Activated CD4-positive, CD25-positive, alpha-beta regulatory T cell (primary cell): ENCODE measurements at regions not wholly inside any gene's neighbourhood (a gene's known extent, or its start where the extent isn't known, plus 50 kb on each side); places are given as distances from the start of the nearest gene placed in this dataset.
"Not testable (repeated sequence)": the region's sequence is repeated elsewhere in the genome, so short reads cannot be mapped to it uniquely, and the experiment has no call there.

Source experiments
- DNase-seq, 4 experiments: peaks; one replicate each; lab custom pipeline; 2025; lab: John Stamatoyannopoulos, UW

GRCh38 chr14:37891500-37891899 is 296.1 kb downstream of the TTC6 start:
- not testable (repeated sequence) for DNase-seq

- no peak for DNase-seq
Measured at GRCh38 chr14:37894463-37894862, 299.0 kb downstream of the TTC6 start.

GRCh38 chr14:37899365-37899764 is 303.9 kb downstream of the TTC6 start:
- DNase-seq = no peak

DNA sequence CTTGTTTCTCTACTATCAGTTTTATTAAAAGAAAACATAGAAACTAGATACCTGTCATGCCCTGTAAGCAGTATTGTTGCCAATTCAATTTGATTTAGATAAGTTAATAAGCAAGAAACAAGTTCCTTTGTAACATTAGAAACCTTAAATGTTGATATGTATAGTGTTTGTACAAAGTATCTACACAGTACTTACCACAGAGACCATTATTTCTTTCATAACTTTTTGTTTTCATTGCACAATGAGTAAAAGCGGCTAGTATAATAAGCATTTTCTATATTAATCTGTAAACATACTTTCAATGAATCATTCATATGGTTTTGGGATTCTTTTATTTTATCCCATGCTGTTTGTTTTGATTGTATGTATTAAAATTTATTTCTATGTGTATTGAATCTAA is 305.1 kb downstream of the TTC6 start:
- no peak for DNase-seq

DNA sequence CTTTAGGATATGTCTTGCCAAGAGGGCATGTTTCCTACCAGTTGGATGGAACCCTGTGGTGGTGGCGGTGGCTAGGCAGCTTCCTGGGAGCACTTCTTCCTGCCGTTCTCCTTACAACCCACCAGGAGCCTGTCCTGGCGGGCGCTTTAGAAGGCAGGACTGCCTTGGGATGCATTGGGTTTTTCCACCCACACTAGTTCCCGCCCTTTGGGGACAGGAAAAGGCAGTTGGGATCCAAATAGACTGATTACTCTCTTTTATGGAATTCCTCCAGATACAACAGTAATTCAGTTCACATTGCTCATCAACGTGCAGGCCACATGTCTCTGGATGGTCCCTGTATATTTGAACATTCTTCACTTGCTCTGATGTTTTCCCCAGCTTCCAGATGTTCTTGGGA is 305.7 kb upstream of the SSTR1 start:
- no peak for DNase-seq

- DNase-seq = no peak
Measured at GRCh38 chr14:37903343-37904191, 304.1 kb upstream of the SSTR1 start.

DNA sequence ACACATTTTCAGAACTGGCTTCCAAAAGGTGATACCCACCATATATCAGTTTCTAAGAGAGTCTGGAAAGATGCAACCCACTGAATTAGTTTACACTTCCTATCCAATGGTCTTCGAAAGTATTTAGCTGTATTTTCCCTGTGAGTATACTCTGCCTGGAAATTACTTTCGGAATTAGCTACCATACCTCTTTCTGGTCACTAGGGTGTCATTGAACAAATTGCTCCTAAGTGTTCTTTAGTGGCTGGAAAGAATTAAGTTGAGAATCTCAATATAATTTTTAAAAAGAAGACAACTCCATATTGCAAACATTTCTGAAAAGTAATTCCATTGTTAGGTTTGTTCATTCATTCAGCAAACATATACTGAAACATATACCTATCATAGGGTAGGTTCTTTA is 283.1 kb upstream of the SSTR1 start:
- DNase-seq = no peak

DNA sequence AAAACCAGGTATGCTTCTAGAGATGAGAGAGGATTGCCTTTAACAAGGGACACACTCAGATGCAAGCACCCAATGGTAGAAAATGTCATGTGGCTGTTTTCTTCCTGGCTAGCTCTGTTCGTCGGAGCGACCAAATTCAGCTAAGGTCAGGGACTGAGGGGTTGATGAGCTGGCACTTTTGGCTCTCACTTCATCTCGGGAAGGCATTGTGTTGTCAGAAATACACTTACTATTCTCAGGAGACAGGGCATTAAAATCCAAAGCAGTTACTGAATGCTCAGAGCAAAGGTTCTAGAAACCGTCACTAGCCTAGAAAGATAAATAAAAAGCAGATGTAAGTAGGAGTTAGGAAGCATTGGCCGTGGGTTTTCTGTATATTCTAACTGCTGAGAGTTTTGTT is 275.7 kb upstream of the SSTR1 start:
- no peak for DNase-seq

- DNase-seq = no peak
Measured at GRCh38 chr14:37932481-37932880, 275.2 kb upstream of the SSTR1 start.

- DNase-seq = no peak
Measured at GRCh38 chr14:37936971-37937370, 270.7 kb upstream of the SSTR1 start.

DNA sequence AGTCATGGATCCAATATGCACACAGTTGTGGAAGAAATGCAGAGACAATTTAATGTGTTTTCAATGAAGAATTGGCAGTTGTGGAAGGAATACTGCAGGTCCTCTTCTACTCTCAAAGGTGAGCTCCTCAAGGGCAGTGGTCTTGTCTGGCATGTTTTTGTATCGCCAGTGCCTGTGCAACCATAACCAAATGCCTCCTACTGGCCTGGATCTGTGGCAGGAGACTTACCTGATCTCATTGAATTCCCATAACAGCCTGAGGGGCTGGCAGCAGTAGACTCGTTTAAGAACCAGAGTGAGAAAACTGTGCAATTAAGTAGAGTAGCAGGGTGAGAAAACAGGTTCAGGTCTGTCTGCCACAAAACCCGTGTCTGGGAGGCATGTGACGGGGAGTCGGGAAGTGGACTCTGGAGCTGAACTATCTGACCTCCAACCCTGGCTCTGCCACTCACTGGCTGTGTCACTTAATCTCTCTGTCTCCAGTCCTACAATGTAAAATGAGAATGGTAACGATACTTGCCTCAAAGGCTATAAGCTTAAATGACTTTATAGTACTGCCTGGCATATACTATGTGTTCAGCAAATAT is 268.2 kb upstream of the SSTR1 start:
- no peak for DNase-seq

DNA sequence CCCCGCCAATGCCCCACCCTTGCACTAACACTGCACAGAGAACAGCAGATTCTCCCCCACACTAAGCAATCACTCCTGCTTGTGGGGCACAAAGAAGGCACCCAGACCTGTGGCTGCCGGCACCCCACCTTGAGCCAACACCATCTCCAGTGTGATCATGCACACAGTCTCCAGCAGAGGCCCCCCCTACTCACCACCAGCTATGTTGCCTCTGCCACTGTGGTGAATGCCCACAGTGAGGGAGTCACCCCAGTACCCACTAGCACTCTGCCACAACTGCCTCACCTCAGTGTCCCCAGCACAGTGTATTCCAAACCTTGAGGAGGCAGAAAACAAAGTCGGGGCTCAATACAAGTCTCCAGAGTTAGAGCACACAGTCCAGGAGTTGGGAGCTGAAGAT is 261.7 kb upstream of the SSTR1 start:
- no peak for DNase-seq

- no peak for DNase-seq
Measured at GRCh38 chr14:37946819-37947218, 260.9 kb upstream of the SSTR1 start.

DNA sequence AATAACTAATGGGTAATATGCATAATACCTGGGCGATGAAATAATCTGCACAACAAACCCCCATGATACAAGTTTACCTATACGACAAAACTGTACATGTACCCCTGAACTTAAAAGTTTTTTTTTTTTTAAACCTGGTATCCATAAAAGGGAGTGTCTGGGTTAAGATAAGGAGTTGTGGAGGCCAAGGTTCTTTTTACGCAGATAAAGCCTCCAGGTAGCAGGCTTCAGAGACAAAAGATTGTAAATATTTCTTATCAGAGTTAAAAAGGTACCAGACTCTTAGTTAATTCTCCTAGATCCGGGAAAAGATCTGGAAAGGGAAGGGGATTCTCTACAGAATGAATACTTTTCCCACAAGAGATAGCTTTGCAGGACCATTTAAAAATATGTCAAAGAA is 259.4 kb upstream of the SSTR1 start:
- no peak for DNase-seq

DNA sequence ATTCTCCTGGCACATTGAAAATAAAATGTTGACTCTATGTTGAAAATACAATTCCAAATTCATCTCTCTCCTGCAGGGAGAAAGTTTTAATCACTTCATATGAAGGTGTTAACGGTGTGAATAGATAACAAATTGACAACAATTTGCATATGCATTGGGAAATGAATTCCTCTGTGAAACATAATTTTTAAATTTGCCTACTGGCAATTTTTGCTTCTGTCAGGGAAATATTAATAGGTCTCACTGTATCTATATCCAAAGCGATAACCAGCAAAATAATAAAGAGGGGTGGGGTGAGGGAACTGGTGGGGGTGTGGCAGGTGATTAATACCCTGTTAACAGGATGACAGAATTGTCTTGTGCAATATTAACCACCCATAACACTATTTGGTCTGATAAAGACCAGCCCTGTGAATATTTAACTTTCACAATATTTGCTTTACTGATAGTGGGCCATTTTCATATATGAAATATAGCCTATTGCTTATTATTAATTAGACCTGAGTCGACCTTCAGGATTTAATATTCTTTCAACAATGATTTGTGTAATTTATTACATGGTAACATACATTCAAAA is 239.0 kb upstream of the SSTR1 start:
- DNase-seq = no peak

- no peak for DNase-seq
Measured at GRCh38 chr14:37969511-37969979, 238.2 kb upstream of the SSTR1 start.

- no peak for DNase-seq
Measured at GRCh38 chr14:37970696-37971095, 237.0 kb upstream of the SSTR1 start.

- no peak for DNase-seq
Measured at GRCh38 chr14:37972941-37973887, 234.5 kb upstream of the SSTR1 start.

DNA sequence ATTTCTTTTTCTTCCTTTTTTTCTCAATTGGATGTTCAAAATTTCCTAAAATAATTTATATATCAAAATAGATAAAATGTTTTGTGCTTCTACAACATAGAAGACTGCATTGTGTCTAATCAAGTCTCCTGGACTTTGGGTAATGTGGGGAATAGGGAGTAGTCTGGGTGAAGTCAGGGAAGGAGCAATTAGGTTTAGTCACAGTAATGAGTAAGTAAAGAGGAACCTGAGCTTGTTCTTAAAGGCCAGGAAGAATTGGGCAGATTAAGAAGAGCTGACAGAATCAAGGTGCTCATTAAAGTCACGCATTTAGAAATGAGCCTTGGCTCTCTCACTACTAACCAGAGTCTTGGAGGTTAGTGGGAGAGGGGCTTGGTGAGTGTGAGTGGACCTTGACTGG is 233.3 kb upstream of the SSTR1 start:
- DNase-seq = no peak

DNA sequence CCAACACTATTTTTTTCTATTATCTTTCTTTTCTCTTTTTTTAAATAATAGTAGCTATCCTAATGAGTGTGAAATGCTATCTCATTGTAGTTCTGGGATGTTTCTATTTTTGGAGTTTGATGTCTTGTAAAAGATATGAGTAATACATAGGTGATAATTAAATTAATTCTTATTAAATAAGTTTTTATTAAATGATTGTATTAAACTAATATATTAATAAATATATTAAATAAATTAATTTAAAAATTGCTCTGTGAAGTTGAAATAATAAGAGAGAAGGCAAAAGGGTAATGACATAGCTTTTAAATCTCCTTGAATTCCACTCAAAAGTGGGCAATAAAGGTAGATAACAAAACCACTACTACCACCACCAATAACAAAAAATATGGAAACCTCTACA is 230.2 kb upstream of the SSTR1 start:
- DNase-seq = no peak

- DNase-seq = peak in 2 of 4 experiments; percentile 8 to 21
Measured at GRCh38 chr14:37985826-37986470, 221.8 kb upstream of the SSTR1 start.

GRCh38 chr14:37988472-37988871 is 219.2 kb upstream of the SSTR1 start:
- DNase-seq = no peak
